ENCODE measurements at regions not wholly inside any gene's neighbourhood (a gene's known extent, or its start where the extent isn't known, plus 50 kb on each side); places are given as distances from the start of the nearest gene placed in this dataset.

DNA sequence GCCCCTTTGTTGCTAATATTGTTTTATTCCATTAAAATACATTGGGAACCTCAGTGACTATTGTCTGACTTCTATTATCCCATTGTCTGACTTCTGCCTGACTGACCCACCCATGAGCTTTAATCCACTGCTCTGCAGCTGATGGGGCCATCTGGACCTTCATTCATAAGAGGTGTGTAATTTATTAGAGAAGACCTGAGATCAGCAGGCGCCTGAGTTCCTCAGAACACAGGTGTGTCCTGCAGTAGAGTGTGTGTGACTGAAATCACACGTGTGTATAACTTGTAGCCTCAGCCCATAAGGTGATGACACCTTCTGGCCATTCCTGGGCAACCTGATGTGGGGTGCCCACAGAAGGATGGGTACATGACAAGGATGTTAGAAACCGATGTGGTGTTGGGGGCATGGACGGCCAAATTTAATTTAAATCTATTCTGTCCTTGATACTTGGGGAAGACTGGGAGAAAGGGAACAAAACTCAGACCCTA lies 821.0 kb downstream of the TMEM121 start:
- Mint-ChIP-seq H3K9me3 (ENCODE audit: insufficient read depth) (no peaks in the 10 kb centered on the region), H3K4me3 (no peak overlapping the region), H3K4me1 (peaks cover 25% of the 10 kb centered on the region), H3K27me3 (no peaks in the 10 kb centered on the region), H3K27ac (no peak overlapping the region)
- H3K36me3 ChIP-seq (replicated peaks in 1 of 2; ENCODE audit: control extremely low read depth in 1 of 2, control insufficient read depth in 1 of 2, extremely low read depth in 1 of 2, insufficient read depth in 2 of 2, low read length in 1 of 2), result no peaks in the 10 kb centered on the region
- H3K9me3 ChIP-seq (ENCODE audit: control extremely low read depth in 1 of 3, control insufficient read depth in 2 of 3, insufficient read depth in 1 of 3, low read length in 2 of 3), result no peaks in the 10 kb centered on the region
- H3K27me3 ChIP-seq (replicated peaks in 1 of 4; ENCODE audit: control extremely low read depth in 1 of 4, control insufficient read depth in 3 of 4, insufficient read depth in 4 of 4, low read length in 3 of 4), result no peaks in the 10 kb centered on the region
- CTCF ChIA-PET, result interaction anchor here (1.1 to 1.3 kb wide), 2 partner anchors 24 to 26 kb away, joined by 3 to 6 read pairs; no protein-coding TSS in a partner anchor
- intact Hi-C loops (cut with micrococcal nuclease), result no loop called here
- no peaks in the 10 kb centered on the region for H4K20me1 ChIP-seq (ENCODE audit: control insufficient read depth, insufficient read depth, low read length, poor library complexity, severe bottlenecking)
- peaks cover 5% of the 10 kb centered on the region for H3K79me2 ChIP-seq (ENCODE audit: control insufficient read depth, insufficient read depth, low read length)
- no peak overlapping the region for H3K4me2 ChIP-seq (replicated peaks; ENCODE audit: low read depth, low read length, poor library complexity, severe bottlenecking)
- no peak overlapping the region for H2AFZ ChIP-seq (ENCODE audit: insufficient read depth, low read depth, low read length, poor library complexity, severe bottlenecking)
- whole genome bisulfite sequencing (ENCODE audit: insufficient coverage), result 53% methylated on average over 2 of the region's 4 CpGs
- POLR2A ChIA-PET, result interaction anchor here (1.2 kb wide), 1 partner anchor 490 kb away, joined by 4 read pairs; no protein-coding TSS in a partner anchor
- H3K9ac ChIP-seq (ENCODE audit: low read length), result no peak overlapping the region
- ATAC-seq (ENCODE audit: low read depth) (no peak), DNase-seq (no peak)
- peaks cover 8 to 27% of the 10 kb centered on the region in 2 donors for H3K4me1 ChIP-seq (ENCODE audit: control insufficient read depth in 2 of 2, insufficient read depth in 2 of 2, low read length in 2 of 2)
- TF ChIP-seq EZH2 (IDR thresholded peaks at IDR 0.05; ENCODE audit: borderline replicate concordance, insufficient read depth, low read depth, low read length, poor library complexity, severe bottlenecking), result no peak
- TF ChIP-seq, protein P1, sequence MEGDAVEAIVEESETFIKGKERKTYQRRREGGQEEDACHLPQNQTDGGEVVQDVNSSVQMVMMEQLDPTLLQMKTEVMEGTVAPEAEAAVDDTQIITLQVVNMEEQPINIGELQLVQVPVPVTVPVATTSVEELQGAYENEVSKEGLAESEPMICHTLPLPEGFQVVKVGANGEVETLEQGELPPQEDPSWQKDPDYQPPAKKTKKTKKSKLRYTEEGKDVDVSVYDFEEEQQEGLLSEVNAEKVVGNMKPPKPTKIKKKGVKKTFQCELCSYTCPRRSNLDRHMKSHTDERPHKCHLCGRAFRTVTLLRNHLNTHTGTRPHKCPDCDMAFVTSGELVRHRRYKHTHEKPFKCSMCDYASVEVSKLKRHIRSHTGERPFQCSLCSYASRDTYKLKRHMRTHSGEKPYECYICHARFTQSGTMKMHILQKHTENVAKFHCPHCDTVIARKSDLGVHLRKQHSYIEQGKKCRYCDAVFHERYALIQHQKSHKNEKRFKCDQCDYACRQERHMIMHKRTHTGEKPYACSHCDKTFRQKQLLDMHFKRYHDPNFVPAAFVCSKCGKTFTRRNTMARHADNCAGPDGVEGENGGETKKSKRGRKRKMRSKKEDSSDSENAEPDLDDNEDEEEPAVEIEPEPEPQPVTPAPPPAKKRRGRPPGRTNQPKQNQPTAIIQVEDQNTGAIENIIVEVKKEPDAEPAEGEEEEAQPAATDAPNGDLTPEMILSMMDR (IDR thresholded peaks at IDR 0.05), result no peak
- H3K27ac ChIP-seq (ENCODE audit: low read length in 2 of 2), result no peak overlapping the region
- H3K4me3 ChIP-seq (ENCODE audit: control extremely low read depth in 1 of 5, extremely low read depth in 1 of 5, insufficient read depth in 1 of 5, low read depth in 2 of 5, low read length in 4 of 5), result no peak overlapping the region

DNA sequence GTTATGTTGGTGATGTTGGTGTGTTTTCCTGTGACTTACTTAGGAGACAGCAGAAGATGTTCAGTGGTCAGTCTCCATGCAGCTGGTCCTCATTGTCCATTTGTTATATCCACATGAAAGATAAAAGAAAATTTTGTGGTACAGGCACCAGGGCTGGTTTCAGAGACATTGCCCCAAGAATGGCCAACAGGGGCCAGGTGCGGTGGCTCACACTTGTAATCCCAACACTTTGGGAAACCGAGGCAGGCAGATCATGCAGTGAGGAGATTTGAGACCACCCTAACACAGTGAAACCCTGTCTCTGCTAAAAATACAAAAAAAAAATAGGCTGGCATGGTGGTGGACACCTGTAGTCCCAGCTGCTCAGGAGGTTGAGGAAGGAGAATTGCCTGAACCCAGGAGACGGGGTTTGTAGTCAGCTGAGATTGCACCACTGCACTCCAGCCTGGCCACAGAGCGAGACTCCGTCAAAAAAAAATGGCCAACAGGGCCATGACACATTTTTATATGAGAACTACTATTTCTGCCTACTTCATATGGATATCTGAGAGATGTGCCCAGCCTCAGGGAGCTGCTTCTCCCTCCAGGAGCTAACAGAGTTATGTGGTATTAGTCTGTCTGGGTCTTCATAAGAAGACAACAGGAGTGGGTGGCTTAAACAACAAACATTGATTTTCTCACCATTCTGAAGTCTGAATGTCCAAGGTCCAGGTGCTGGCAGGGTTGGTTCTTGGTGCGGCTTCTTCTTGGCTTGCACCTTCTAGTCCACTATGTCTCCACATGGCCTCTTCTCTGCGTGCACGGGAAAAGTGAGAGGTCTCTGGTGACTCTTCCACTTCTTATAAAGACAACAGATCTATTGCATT lies 821.7 kb downstream of the TMEM121 start:
- Histone ChIP-seq H3K4me2 (replicated peaks; ENCODE audit: low read depth, low read length, poor library complexity, severe bottlenecking) (peak overlapping the region; percentile 19), H3K36me3 (replicated peaks in 1 of 2; ENCODE audit: control extremely low read depth in 1 of 2, control insufficient read depth in 1 of 2, extremely low read depth in 1 of 2, insufficient read depth in 2 of 2, low read length in 1 of 2) (no peaks in the 10 kb centered on the region), H3K27me3 (replicated peaks in 1 of 4; ENCODE audit: control extremely low read depth in 1 of 4, control insufficient read depth in 3 of 4, insufficient read depth in 4 of 4, low read length in 3 of 4) (no peaks in the 10 kb centered on the region), H3K79me2 (ENCODE audit: control insufficient read depth, insufficient read depth, low read length) (peaks cover 5% of the 10 kb centered on the region), H3K4me3 (ENCODE audit: control extremely low read depth in 1 of 5, extremely low read depth in 1 of 5, insufficient read depth in 1 of 5, low read depth in 2 of 5, low read length in 4 of 5) (no peak overlapping the region), H3K4me1 (ENCODE audit: control insufficient read depth in 2 of 2, insufficient read depth in 2 of 2, low read length in 2 of 2) (peaks cover 8 to 27% of the 10 kb centered on the region in 2 donors), H4K20me1 (ENCODE audit: control insufficient read depth, insufficient read depth, low read length, poor library complexity, severe bottlenecking) (no peaks in the 10 kb centered on the region), H3K9me3 (ENCODE audit: control extremely low read depth in 1 of 3, control insufficient read depth in 2 of 3, insufficient read depth in 1 of 3, low read length in 2 of 3) (no peaks in the 10 kb centered on the region), H3K9ac (ENCODE audit: low read length) (no peak overlapping the region), H3K27ac (ENCODE audit: low read length in 2 of 2) (no peak overlapping the region), H2AFZ (ENCODE audit: insufficient read depth, low read depth, low read length, poor library complexity, severe bottlenecking) (no peak overlapping the region)
- DNase-seq (no peak), ATAC-seq (ENCODE audit: low read depth) (no peak)
- WGBS (ENCODE audit: insufficient coverage), result 64% methylated on average over 4 of the region's 8 CpGs
- CTCF ChIA-PET, result interaction anchor here (1.1 to 1.3 kb wide), 2 partner anchors 23 to 25 kb away, joined by 3 to 6 read pairs; no protein-coding TSS in a partner anchor
- Mint-ChIP-seq H3K27ac (no peak overlapping the region), H3K27me3 (no peaks in the 10 kb centered on the region), H3K4me3 (peak overlapping the region; percentile 73), H3K9me3 (ENCODE audit: insufficient read depth) (no peaks in the 10 kb centered on the region), H3K4me1 (peaks cover 25% of the 10 kb centered on the region)
- intact Hi-C loops (cut with micrococcal nuclease), result no loop called here
- POLR2A ChIA-PET, result interaction anchor here (1.2 kb wide), 1 partner anchor 490 kb away, joined by 4 read pairs; no protein-coding TSS in a partner anchor
- TF ChIP-seq EZH2 (IDR thresholded peaks at IDR 0.05; ENCODE audit: borderline replicate concordance, insufficient read depth, low read depth, low read length, poor library complexity, severe bottlenecking), result no peak
- TF ChIP-seq, protein P1 (IDR thresholded peaks at IDR 0.05), result no peak
